Naive thymus-derived CD8-positive, alpha-beta T cell (primary cell): ENCODE measurements at regions not wholly inside any gene's neighbourhood (a gene's known extent, or its start where the extent isn't known, plus 50 kb on each side); places are given as distances from the start of the nearest gene placed in this dataset.
"Not testable (repeated sequence)": the region's sequence is repeated elsewhere in the genome, so short reads cannot be mapped to it uniquely, and the experiment has no call there.

Experiments used
- ATAC-seq, 2 donors: fragments of 150-1000 bp; cut with Tn5 transposase in 1 of 2; sonication (Bioruptor Pico), chemical (Tn5 transposase) in 1 of 2; 1 replicate in 1 of 2; 2 replicates in 1 of 2; pipeline ENCODE4 v1.10.0; 2021; ENCODE audit warnings: mild to moderate bottlenecking in 2 of 2, moderate library complexity in 2 of 2
- POLR2A ChIA-PET: fragments of 350-600 bp; sonication (Branson Sonifier 250); formaldehyde crosslinking; loops from one replicate; lab custom pipeline; 2021; ENCODE audit warnings: antibody characterized with exemption; lab: Charles Lee
- DNase-seq, 10 donors: peaks; one replicate each; pipeline versions ENCODE4 v3.0.0 to v3.0.0-alpha.2; 2020 to 2022
- H3K27ac Mint-ChIP-seq, 10 donors: one replicate each; pipeline ENCODE4 v1.8.0; 2020 to 2022; ENCODE audit warnings: mild to moderate bottlenecking in 10 of 10, mixed read lengths in 10 of 10, moderate library complexity in 4 of 10, inconsistent platforms in 1 of 10
- H3K27me3 Mint-ChIP-seq, 5 donors: one replicate each; pipeline ENCODE4 v1.8.0; 2021 to 2022; ENCODE audit warnings: mixed read lengths in 5 of 5
- H3K36me3 Mint-ChIP-seq, 3 donors: one replicate each; pipeline ENCODE4 v1.8.0; 2020 to 2022; ENCODE audit warnings: mixed read lengths in 3 of 3, mild to moderate bottlenecking in 2 of 3, inconsistent platforms in 1 of 3
- H3K4me1 Mint-ChIP-seq, 4 donors: one replicate each; pipeline ENCODE4 v1.8.0; 2021 to 2022; ENCODE audit warnings: mixed read lengths in 4 of 4
- H3K4me3 Mint-ChIP-seq, 10 donors: one replicate each; pipeline ENCODE4 v1.8.0; 2020 to 2022; ENCODE audit warnings: mild to moderate bottlenecking in 10 of 10, mixed read lengths in 10 of 10, moderate library complexity in 6 of 10, inconsistent platforms in 1 of 10
- H3K9me3 Mint-ChIP-seq, 9 donors: one replicate each; pipeline ENCODE4 v1.8.0; 2020 to 2022; ENCODE audit warnings: mixed read lengths in 9 of 9, mild to moderate bottlenecking in 3 of 9, inconsistent platforms in 1 of 9, moderate library complexity in 1 of 9

DNA sequence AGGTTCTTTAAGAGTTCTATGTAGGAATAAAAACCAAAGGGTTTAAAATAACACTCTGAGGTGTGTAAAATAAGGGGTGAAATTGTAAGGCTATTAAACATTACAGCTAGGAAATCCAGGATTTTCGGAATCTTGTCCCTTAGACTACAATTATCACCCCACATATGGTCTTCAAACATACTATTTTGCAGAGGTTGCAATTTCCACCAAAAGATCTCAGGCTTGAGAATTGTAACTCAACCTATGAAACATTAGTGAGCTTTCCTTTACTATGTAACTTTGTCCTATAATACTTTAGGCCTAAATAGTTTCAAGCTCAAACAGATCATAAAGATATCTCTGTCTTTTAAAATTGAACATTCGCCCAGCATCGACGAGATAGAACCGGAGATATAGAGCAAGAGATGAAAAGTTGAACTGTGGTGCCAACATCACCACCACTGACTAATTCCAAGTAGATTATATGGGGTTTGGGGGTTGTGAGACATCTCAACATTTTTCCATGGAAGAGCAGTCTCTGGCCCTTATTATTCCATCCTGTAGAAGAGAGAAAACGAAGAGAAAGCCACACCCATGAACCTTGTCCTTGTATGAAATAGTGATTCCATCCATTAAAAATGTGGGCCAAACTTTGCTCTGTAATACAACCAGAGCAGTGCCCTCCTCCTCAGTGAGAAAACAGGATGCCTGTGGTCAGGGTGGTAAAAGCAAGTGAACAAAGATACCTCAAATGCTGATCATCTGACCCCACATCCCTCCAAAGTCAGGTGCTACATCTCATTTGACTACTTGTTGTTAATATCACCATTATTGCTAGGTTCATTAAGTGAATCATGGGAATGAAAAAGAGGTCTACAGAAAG is 284.5 kb upstream of the GJE1 start:
- POLR2A ChIA-PET = interaction anchor here (1.3 kb wide), 1 partner anchor 10 kb away, joined by 3 read pairs; no protein-coding TSS in a partner anchor
- peaks cover 22 to 48% (median 44%) of the 10 kb centered on the region in 4 donors for H3K4me1 Mint-ChIP-seq
- H3K4me3 Mint-ChIP-seq = peak overlapping the region; percentile 38 to 71 (median 54)

DNA sequence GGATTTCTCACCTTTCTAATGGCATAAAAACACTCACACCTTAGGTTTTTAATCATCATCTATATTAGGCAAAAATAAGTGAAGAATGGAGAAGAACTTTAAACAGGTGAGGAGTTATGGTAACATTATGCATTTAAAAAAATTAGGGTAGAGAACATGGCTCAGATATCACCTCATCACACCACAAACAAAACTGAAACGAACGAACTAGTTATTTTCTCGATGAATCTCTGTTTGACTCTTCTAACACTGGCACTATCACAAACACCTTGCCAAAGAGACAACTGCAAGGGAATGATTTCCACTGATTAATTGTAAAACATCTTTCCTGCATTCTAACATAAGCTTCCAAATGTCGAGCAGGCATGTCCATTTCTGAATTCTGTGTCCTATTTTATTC is 286.1 kb upstream of the GJE1 start:
- H3K4me3 Mint-ChIP-seq = peak overlapping the region in 4 of 10 donors; percentile 1 to 26 (median 14)
- no peaks in the 10 kb centered on the region for H3K27me3 Mint-ChIP-seq
- ATAC-seq (no peak), DNase-seq (no peak)
- peaks cover 24 to 48% (median 44%) of the 10 kb centered on the region in 4 donors for H3K4me1 Mint-ChIP-seq
- H3K36me3 Mint-ChIP-seq = peaks cover 0 to 7% (median 0%) of the 10 kb centered on the region in 3 donors
- peaks cover 0 to 8% (median 0%) of the 10 kb centered on the region in 9 donors for H3K9me3 Mint-ChIP-seq
- POLR2A ChIA-PET = no interaction called here
- peak overlapping the region; percentile 24 to 94 (median 60) for H3K27ac Mint-ChIP-seq

More for the DNA sequence above, 284.5 kb upstream of the GJE1 start:
- H3K9me3 Mint-ChIP-seq = peaks cover 0 to 11% (median 0%) of the 10 kb centered on the region in 9 donors
- peak overlapping the region; percentile 60 to 94 (median 84) for H3K27ac Mint-ChIP-seq
- H3K36me3 Mint-ChIP-seq = peaks cover 0 to 7% (median 0%) of the 10 kb centered on the region in 3 donors
- ATAC-seq (peak; percentile 88 to 91), DNase-seq (peak in 7 of 10 donors; percentile 1 to 67 (median 32))
- H3K27me3 Mint-ChIP-seq = no peaks in the 10 kb centered on the region

DNA sequence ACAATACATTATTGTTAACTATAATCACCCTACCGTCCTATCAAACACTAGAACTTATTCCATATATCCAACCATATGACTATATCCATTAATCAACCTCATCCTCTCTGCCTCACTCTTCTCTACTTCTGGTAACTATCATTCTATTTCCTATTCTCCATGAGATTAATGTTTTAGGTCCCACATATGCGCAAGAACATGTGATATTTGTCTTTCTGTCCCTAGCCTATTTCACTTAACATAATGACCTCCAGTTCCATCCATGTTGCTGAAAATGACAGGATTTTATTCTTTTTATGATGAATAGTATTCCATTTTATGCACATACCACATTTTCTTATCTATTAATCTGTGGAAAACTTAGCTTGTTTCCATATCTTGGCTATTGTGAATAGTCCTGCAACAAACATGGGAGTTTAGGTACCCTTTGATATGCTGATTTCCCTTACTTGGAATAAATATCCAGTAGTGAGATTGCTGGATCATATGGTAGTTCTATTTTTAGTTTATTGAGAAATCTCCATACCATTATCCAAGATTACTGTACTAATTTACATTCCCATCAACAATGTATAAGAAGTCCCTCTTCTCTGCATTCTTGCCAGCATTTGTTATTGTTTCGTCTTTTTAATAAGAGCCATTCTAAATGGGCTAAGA is 289.4 kb upstream of the GJE1 start:
- ATAC-seq = no peak
- Mint-ChIP-seq H3K4me1 (peaks cover 15 to 28% (median 24%) of the 10 kb centered on the region in 4 donors), H3K4me3 (no peak overlapping the region), H3K36me3 (peaks cover 0 to 12% (median 0%) of the 10 kb centered on the region in 3 donors), H3K27ac (no peak overlapping the region), H3K27me3 (no peaks in the 10 kb centered on the region), H3K9me3 (peaks cover 0 to 8% (median 0%) of the 10 kb centered on the region in 9 donors)
- POLR2A ChIA-PET = no interaction called here
- DNase-seq = no peak

DNA sequence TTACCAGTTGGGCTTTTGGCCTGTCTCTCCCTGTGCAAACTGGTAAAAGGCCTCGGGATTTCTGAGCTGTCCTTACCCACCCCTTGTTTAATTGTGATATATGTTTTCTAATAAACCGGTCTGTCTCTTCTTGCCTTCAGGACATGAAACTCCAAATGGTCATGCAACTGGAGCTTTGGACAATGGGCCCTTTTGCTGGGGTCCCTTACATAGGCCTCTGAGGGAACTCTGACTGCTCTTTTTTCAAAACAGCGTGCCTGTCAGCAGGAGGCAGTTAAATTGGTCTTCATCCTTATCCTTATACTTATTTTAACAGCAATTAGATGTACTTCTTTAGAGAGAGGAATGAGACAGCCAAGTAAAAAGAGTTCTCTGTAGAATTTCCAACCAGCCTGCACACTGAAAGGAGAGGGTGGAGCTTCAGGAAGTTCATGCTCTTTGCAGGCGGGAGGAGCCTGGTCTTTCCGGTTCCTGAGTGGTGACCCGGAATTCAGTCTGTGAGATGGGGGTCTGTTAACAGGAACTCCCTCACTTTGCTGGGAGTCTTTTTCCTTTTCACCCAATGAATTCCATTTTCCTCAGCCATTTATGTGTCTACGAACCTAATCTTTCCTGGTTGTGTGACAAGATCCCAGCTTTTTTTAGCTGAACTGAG is 299.6 kb upstream of the GJE1 start:
- no peaks in the 10 kb centered on the region for H3K27me3 Mint-ChIP-seq
- POLR2A ChIA-PET = no interaction called here
- no peak overlapping the region for H3K27ac Mint-ChIP-seq
- H3K36me3 Mint-ChIP-seq = peaks cover 0 to 8% (median 0%) of the 10 kb centered on the region in 3 donors
- no peak overlapping the region for H3K4me3 Mint-ChIP-seq
- H3K4me1 Mint-ChIP-seq = peaks cover 0 to 3% (median 0%) of the 10 kb centered on the region in 4 donors
- H3K9me3 Mint-ChIP-seq = peaks cover 0 to 3% (median 0%) of the 10 kb centered on the region in 9 donors
- ATAC-seq (no peak), DNase-seq (no peak)

DNA sequence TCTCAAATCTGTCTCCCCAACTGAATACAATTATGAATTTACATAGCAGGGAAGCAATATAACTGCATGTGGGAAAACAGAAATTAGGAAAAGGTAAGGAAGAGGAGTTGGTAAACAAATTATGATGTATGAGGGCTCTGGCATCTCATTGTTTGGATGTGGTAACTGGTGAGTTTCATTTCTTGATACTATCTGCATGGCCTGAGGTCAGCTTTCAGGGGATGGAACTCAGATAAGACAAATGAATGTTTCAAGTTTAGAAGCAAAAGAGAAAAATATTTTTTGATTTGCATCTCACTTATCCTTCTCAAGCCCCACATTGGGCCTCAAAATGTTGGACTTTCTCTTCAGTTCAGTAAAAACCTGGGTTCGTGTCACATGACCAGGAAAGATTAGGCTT is 302.2 kb upstream of the GJE1 start:
- H3K4me3 Mint-ChIP-seq = no peak overlapping the region
- peaks cover 0 to 4% (median 0%) of the 10 kb centered on the region in 3 donors for H3K36me3 Mint-ChIP-seq
- no peak overlapping the region for H3K27ac Mint-ChIP-seq
- peaks cover 0 to 9% (median 1%) of the 10 kb centered on the region in 9 donors for H3K9me3 Mint-ChIP-seq
- H3K4me1 Mint-ChIP-seq = no peaks in the 10 kb centered on the region
- POLR2A ChIA-PET = no interaction called here
- no peak for ATAC-seq
- no peak for DNase-seq
- no peaks in the 10 kb centered on the region for H3K27me3 Mint-ChIP-seq

DNA sequence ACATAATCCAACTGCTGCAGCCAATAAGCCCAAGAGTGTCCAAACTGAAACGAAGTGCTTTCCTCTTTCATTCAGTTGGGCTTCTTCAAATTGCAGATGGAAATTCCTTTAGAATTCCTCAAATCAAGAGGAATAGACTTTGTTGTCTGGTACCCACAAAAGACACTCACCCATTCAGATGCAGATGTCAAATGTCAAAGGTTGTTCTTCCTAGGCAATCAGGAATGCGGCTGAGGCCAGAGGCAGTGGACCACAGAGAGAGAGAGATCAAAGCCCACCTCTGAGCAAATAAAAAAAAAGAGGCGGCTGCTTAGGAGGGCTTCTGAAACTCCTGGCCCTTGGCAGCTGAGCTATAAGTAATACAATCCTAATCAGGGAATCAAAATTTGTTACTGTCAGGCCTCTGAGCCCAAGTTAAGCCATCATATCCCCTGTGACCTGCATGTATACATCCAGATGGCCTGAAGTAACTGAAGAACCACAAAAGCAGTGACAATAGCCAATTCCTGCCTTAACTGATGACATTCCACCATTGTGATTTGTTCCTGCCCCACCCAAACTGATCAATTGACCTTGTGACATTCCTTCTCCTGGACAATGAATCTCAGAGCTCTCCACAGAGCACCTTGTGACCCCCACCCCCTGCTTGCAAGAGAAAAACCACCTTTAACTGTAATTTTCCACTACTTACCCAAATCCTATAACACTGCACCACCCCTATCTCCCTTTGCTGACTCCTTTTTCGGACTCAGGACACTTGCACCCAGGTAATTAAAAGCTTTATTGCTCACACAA is 303.0 kb upstream of the GJE1 start:
- peaks cover 0 to 4% (median 0%) of the 10 kb centered on the region in 3 donors for H3K36me3 Mint-ChIP-seq
- peaks cover 0 to 16% (median 2%) of the 10 kb centered on the region in 9 donors for H3K9me3 Mint-ChIP-seq
- DNase-seq (no peak), ATAC-seq (no peak)
- no peak overlapping the region for H3K4me3 Mint-ChIP-seq
- no peaks in the 10 kb centered on the region for H3K27me3 Mint-ChIP-seq
- H3K27ac Mint-ChIP-seq = peak overlapping the region in 1 of 10 donors; percentile 43
- POLR2A ChIA-PET = no interaction called here
- H3K4me1 Mint-ChIP-seq = no peaks in the 10 kb centered on the region

DNA sequence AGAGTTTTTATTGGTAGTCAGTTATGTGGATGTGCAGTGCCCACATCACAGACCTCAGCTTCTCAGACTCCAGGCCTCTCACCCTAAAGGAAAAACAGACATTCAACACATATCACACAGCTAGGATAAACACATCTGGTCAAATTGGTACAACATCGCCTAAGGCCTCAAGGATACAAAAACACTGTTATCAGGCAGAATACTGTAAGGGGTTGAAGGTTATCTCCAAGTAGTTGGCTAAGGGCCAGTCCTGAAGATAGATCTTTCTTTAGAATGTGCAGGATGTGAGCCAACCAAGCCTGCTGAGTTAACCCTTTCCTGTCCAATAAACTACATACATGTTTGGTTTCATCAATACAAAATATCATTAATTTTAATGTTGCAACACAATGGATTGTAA is 308.4 kb upstream of the GJE1 start:
- Mint-ChIP-seq H3K36me3 (peaks cover 0 to 7% (median 6%) of the 10 kb centered on the region in 3 donors), H3K27ac (no peak overlapping the region), H3K9me3 (peaks cover 0 to 29% (median 11%) of the 10 kb centered on the region in 9 donors), H3K4me3 (no peak overlapping the region), H3K4me1 (peaks cover 0 to 1% (median 0%) of the 10 kb centered on the region in 4 donors), H3K27me3 (no peaks in the 10 kb centered on the region)
- ATAC-seq (no peak), DNase-seq (no peak)
- POLR2A ChIA-PET = no interaction called here

DNA sequence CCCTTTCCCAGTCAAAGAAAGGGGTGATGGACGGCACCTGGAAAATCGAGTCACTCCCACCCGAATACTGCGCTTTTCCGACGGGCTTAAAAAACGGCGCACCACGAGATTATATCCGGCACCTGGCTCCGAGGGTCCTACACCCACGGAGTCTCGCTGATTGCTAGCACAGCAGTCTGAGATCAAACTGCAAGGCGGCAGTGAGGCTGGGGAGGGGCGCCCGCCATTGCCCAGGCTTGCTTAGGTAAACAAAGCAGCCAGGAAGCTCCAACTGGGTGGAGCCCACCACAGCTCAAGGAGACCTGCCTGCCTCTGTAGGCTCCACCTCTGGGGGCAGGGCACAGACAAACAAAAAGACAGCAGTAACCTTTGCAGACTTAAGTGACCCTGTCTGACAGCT is 317.7 kb upstream of the GJE1 start:
- H3K9me3 Mint-ChIP-seq, ATAC-seq, H3K4me3 Mint-ChIP-seq, H3K36me3 Mint-ChIP-seq, DNase-seq, H3K27me3 Mint-ChIP-seq, POLR2A ChIA-PET, H3K4me1 Mint-ChIP-seq, H3K27ac Mint-ChIP-seq: not testable (repeated sequence)

DNA sequence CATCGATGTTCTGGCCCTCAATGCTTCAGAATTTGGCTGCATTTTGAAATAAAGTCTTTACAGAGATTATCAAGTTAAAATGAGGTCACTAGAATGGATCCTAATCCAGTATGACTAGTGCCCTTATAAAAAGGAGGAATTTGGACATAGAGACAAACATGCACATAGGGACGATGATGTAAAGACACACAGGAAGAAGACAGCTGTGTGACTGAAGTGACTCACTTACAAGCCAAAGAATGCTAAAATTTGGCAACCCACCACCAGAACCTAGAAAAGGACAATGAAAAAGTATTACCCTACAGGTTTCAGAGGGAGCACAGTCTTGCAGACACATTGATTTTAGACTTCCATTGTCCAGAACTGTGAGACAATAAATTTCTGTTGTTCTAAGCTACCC is 322.8 kb upstream of the GJE1 start:
- no peak overlapping the region for H3K27ac Mint-ChIP-seq
- H3K4me1 Mint-ChIP-seq = peaks cover 0 to 2% (median 0%) of the 10 kb centered on the region in 4 donors
- no peak for ATAC-seq
- H3K9me3 Mint-ChIP-seq = peaks cover 0 to 2% (median 0%) of the 10 kb centered on the region in 9 donors
- POLR2A ChIA-PET = no interaction called here
- no peak overlapping the region for H3K4me3 Mint-ChIP-seq
- no peaks in the 10 kb centered on the region for H3K27me3 Mint-ChIP-seq
- no peaks in the 10 kb centered on the region for H3K36me3 Mint-ChIP-seq
- no peak for DNase-seq

DNA sequence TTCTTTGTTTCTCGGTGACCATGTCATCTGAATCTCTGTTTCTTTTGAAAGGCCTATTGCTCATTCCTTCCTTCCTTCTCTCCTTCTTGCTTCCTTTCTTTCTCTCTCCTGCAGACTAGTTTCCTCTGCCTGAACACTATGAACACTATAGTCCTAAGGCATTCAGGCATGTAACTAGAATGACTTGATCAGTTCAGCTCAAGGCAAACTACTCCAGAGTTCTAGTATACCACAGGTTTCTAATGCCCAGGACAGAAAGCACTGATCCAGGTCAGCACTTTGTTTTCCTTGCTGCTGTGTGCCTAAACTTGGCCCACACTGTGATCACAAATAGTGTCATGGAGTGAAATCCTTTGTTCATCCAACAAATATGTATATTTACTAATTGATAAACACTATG is 324.1 kb upstream of the GJE1 start:
- POLR2A ChIA-PET = no interaction called here
- Mint-ChIP-seq H3K27me3 (no peaks in the 10 kb centered on the region), H3K9me3 (peaks cover 0 to 2% (median 0%) of the 10 kb centered on the region in 9 donors), H3K4me1 (peaks cover 0 to 4% (median 0%) of the 10 kb centered on the region in 4 donors), H3K27ac (peak overlapping the region in 2 of 10 donors; percentile 46 to 58), H3K4me3 (no peak overlapping the region), H3K36me3 (no peaks in the 10 kb centered on the region)
- no peak for ATAC-seq
- no peak for DNase-seq

DNA sequence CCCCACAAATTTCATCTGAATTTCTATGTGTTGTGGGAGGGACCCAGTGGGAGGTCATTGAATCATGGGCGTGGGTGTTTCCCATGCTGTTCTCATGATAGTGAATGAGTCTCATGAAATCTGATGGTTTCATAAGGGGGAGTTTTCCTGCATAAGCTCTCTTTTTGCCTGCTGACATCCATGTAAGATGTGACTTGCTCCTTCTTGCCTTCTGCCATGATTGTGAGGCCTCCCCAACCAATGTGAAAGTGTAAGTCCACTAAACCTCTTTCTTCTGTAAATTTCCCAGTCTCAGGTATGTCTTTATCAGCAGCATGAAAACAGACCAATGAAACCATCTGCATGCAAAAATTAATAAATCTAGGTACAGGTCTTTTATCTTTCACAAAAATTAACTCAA is 331.8 kb upstream of the GJE1 start:
- H3K4me3 Mint-ChIP-seq, DNase-seq, ATAC-seq, H3K27me3 Mint-ChIP-seq, H3K4me1 Mint-ChIP-seq, H3K27ac Mint-ChIP-seq, H3K36me3 Mint-ChIP-seq, POLR2A ChIA-PET: not testable (repeated sequence)
- H3K9me3 Mint-ChIP-seq = peaks cover 0 to 29% (median 8%) of the 10 kb centered on the region in 9 donors

DNA sequence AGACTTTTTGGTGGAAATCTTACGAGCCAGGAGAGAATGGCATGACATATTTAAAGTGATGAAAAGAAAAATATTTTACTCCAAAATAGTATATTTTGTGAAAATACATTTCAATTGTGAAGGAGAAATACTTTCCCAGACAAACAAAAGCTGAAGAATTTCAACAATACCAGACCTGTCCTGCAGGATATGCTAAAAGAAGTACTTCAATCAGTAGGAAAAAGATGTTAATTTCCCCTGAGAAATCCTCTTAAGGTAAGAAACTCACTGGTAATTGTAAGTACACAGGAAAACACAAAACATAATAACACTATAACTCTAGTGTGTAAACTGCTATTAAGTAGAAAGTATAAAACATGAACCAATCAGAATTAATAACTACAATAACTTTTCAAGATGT is 341.8 kb upstream of the GJE1 start:
- H3K36me3 Mint-ChIP-seq = peaks cover 0 to 8% (median 3%) of the 10 kb centered on the region in 3 donors

More for the DNA sequence above, 341.8 kb upstream of the GJE1 start:
- Mint-ChIP-seq H3K4me3 (no peak overlapping the region), H3K27me3 (no peaks in the 10 kb centered on the region), H3K4me1 (peaks cover 0 to 3% (median 0%) of the 10 kb centered on the region in 4 donors), H3K27ac (no peak overlapping the region), H3K9me3 (peaks cover 0 to 24% (median 5%) of the 10 kb centered on the region in 9 donors)
- ATAC-seq (no peak), DNase-seq (no peak)
- POLR2A ChIA-PET = no interaction called here
